Tibial artery (tissue), 4 donors: ENCODE measurements at regions not wholly inside any gene's neighbourhood (a gene's known extent, or its start where the extent isn't known, plus 50 kb on each side); places are given as distances from the start of the nearest gene placed in this dataset.

Experiments used
- DNase-seq, 2 donors: peaks; one replicate each; pipeline ENCODE4 v3.0.0-alpha.2; 2019
- H3K27ac ChIP-seq, 2 donors: fragments of 200-600 bp; sonication (generic) in 1 of 2; 1 replicate in 1 of 2; 2 replicates in 1 of 2; pipeline ENCODE4 v1.5.1; 2018 to 2019; ENCODE audit warnings: mild to moderate bottlenecking in 1 of 2
- H3K27me3 ChIP-seq, 2 donors: fragments of 200-600 bp; sonication (generic) in 1 of 2; one replicate each; pipeline versions ENCODE4 v1.5.1 to v1.6.0; 2016 to 2019
- H3K36me3 ChIP-seq, 3 donors: fragments of 200-600 bp; sonication (generic) in 2 of 3; one replicate each; pipeline ENCODE4 v1.5.1; 2016 to 2019; ENCODE audit warnings: mild to moderate bottlenecking in 2 of 3
- H3K4me1 ChIP-seq, 4 donors: fragments of 200-600 bp; sonication (generic) in 2 of 4; 1 replicate in 3 of 4; 2 replicates in 1 of 4; pipeline ENCODE4 v1.5.1; 2016 to 2019
- H3K4me3 ChIP-seq, 2 donors: fragments of 200-600 bp; sonication (generic) in 1 of 2; 1 replicate in 1 of 2; 2 replicates in 1 of 2; pipeline ENCODE4 v1.5.1; 2018 to 2019; ENCODE audit warnings: mild to moderate bottlenecking in 2 of 2
- H3K9me3 ChIP-seq, 3 donors: fragments of 200-600 bp; sonication (generic) in 1 of 3; one replicate each; pipeline ENCODE4 v1.5.1; 2016 to 2019
- intact Hi-C: fragments of 100-400 bp; cut with DNase I; formaldehyde crosslinking; loops from one replicate; pipeline ENCODE4 v1.15.0; 2023; ENCODE audit warnings: low total_unique reads
- TF ChIP-seq, protein P1 (sequence below), 2 experiments: fragments of 200-600 bp in 1 of 2; fragments of 450-650 bp in 1 of 2; IDR thresholded peaks; one replicate each; pipeline ENCODE4 v1.5.1; 2017 to 2019; ENCODE audit warnings: antibody characterized with exemption in 2 of 2, mild to moderate bottlenecking in 1 of 2, moderate library complexity in 1 of 2

DNA sequence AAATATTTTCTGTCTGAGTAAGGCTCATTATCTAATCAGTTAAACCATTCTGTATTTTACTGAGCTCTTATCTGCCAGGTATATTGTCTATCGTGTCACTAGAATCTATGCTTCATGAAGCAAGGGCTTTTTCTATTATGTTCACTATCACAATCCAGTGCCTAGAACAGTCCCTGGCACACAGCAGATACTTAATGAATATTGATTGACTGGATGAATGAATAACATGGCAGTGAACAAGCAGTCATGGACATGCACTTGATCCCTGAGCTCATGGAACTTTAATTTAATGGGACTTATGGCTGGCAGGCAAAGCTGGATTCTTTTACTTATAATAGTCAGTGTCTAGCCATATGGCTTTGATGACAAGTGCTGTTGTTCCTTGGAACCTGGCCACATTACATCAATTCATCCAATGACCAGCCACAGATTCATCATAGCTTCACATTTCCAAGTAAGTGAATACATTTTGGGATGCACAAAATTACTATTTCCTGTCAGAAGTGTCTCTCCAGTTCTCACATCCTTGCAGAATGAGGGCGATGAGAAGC, 214.8 kb downstream of the COG6 start:
- Histone ChIP-seq H3K4me3 (no peak overlapping the region), H3K27ac (no peak overlapping the region), H3K9me3 (no peaks in the 10 kb centered on the region), H3K27me3 (no peaks in the 10 kb centered on the region), H3K36me3 (no peaks in the 10 kb centered on the region), H3K4me1 (peaks cover 0 to under 1% (median 0%) of the 10 kb centered on the region in 4 donors)
- TF ChIP-seq, protein P1, sequence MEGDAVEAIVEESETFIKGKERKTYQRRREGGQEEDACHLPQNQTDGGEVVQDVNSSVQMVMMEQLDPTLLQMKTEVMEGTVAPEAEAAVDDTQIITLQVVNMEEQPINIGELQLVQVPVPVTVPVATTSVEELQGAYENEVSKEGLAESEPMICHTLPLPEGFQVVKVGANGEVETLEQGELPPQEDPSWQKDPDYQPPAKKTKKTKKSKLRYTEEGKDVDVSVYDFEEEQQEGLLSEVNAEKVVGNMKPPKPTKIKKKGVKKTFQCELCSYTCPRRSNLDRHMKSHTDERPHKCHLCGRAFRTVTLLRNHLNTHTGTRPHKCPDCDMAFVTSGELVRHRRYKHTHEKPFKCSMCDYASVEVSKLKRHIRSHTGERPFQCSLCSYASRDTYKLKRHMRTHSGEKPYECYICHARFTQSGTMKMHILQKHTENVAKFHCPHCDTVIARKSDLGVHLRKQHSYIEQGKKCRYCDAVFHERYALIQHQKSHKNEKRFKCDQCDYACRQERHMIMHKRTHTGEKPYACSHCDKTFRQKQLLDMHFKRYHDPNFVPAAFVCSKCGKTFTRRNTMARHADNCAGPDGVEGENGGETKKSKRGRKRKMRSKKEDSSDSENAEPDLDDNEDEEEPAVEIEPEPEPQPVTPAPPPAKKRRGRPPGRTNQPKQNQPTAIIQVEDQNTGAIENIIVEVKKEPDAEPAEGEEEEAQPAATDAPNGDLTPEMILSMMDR (IDR thresholded peaks at IDR 0.05): no peak
- intact Hi-C loops: no loop called here
- no peak for DNase-seq

DNA sequence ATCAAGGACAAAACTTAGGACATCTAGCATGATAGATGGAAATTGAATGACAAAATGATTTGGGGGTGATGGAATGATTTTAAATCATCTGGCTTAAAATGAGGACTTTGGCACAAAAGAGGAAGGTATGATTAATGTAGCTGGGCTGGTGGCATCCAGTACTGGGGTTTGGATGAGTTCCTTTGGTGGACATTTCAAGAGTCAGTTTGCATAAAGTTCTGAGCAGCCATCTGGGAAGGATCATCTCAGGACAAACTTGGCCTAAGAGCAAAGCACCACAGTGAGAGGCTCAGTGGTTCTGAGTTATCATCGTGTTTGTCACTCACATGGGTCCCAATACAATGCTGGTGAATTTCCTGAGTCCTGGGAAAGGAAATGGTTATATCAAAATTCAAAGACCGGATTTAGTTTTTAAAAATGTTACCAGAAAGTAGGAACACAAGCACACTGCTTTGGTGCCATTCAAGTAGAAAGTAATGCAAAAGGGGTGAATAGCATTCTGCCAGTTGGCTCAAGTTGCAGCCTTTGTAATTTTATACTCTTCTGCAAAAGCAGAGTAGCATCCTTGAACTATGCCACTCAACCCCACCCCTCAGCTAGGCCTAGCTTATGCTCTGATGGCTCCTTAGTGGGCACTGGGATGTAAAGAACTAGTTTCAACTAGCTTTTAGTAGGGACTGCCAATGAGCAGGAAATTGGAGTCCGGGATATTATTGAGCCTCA, 219.0 kb downstream of the COG6 start:
- Histone ChIP-seq H3K9me3 (no peaks in the 10 kb centered on the region), H3K27ac (no peak overlapping the region), H3K36me3 (no peaks in the 10 kb centered on the region), H3K4me3 (no peak overlapping the region), H3K4me1 (peaks cover 0 to 7% (median 0%) of the 10 kb centered on the region in 4 donors), H3K27me3 (no peaks in the 10 kb centered on the region)
- DNase-seq: no peak
- TF ChIP-seq, protein P1 (IDR thresholded peaks at IDR 0.05): no peak
- intact Hi-C loops: no loop called here

DNA sequence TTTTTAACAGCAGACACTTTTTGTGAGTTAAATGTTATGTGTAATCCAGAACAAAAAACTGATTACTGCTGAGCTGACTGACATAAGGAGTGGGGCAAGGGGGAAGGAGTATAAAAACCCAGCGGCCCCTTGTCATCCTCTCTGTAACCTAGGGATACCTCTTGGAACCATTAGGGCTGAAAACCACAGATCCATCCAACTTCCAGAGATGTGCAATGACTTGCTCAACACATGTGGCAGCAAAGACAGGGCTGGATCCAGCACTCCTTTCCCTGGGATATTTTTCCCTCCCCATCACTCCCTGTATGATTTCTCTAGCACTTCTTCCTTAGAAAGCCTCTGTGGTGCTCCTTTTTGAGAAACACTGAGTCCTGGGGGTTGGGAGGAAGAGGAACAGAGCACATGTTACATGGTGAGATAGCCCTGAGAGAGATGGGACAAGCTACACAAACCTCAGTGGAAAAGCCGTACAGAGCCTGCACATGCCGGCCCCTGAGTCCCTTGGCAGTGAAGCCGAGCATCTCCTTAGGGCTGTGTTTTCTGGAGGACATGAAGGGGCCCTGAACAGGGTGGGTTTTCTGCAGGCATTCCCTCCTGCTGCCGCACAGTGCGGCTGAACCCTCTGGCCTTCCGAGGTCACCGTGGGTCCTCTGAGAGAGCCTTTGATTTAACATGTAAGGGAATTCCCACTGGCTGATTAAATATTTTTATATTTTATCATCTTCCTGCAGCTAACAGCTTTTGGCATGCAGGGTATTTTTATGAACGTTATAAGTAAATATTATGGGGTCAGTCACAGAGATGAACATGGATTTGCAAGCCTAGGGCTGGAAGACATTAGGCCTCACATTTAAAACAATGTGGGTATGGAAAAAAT, 219.9 kb downstream of the COG6 start:
- H3K27ac ChIP-seq: no peak overlapping the region
- no peaks in the 10 kb centered on the region for H3K36me3 ChIP-seq
- no peak for DNase-seq
- H3K27me3 ChIP-seq: no peaks in the 10 kb centered on the region
- H3K4me3 ChIP-seq: no peak overlapping the region
- no peaks in the 10 kb centered on the region for H3K9me3 ChIP-seq
- intact Hi-C loops: no loop called here
- TF ChIP-seq, protein P1 (IDR thresholded peaks at IDR 0.05): no peak
- H3K4me1 ChIP-seq: peaks cover 0 to 7% (median 0%) of the 10 kb centered on the region in 4 donors

DNA sequence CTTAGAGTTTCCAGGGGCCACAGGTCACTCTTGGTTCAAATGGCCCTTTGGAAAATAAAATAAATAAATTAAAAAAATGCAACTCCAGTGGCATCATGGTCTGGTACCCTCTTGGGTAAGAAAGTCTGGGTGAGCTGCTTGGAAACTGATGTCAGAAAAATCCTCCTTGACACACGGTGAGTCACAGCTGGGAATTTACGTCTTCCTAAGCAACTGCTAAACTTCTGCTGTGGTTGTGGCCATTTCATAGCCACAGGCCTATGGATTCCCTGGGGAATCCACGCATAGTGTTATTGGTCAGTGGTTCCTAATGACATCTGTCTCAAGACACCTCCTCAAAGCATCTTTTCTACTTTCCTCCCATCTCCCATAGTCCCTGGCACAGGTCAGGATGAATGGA, 220.8 kb downstream of the COG6 start:
- Histone ChIP-seq H3K36me3 (no peaks in the 10 kb centered on the region), H3K4me3 (no peak overlapping the region), H3K27ac (no peak overlapping the region), H3K4me1 (peaks cover 0 to 7% (median 0%) of the 10 kb centered on the region in 4 donors), H3K27me3 (no peaks in the 10 kb centered on the region), H3K9me3 (no peaks in the 10 kb centered on the region)
- TF ChIP-seq, protein P1 (IDR thresholded peaks at IDR 0.05): no peak
- intact Hi-C loops: no loop called here
- DNase-seq: no peak

DNA sequence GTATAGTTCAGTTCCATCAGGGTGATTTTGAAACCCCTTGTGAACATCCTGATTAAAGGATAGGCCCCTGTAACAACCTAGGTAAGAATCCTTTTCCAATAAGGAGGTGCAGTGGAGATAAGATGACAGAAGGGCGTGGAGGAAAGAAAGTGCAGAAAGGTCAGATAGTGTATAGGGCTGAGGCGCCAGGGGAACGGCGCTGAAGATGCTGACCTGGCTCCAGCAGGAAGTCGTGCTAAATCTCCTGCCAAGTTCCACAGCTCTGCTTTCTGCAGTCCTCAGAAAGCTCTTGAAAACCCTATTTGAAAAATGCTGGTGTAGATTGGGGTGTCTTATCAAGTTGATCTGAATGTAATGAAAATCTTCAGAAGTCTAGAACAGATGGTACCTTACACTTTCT, 221.7 kb downstream of the COG6 start:
- Histone ChIP-seq H3K4me1 (peaks cover 0 to 7% (median 0%) of the 10 kb centered on the region in 4 donors), H3K9me3 (no peaks in the 10 kb centered on the region), H3K4me3 (no peak overlapping the region), H3K27ac (no peak overlapping the region), H3K27me3 (no peaks in the 10 kb centered on the region), H3K36me3 (no peaks in the 10 kb centered on the region)
- TF ChIP-seq, protein P1 (IDR thresholded peaks at IDR 0.05): no peak
- intact Hi-C loops: no loop called here
- DNase-seq: no peak
